Renal pelvis (tissue), 1 donor: ENCODE measurements at regions not wholly inside any gene's neighbourhood (a gene's known extent, or its start where the extent isn't known, plus 50 kb on each side); places are given as distances from the start of the nearest gene placed in this dataset.

Source experiments
- DNase-seq: peaks from one replicate; pipeline ENCODE4 v3.0.0-alpha.2; 2013

- no peak for DNase-seq
Observed at GRCh38 chr4:71932941-71933340, 98.9 kb upstream of the NPFFR2 start.

DNA sequence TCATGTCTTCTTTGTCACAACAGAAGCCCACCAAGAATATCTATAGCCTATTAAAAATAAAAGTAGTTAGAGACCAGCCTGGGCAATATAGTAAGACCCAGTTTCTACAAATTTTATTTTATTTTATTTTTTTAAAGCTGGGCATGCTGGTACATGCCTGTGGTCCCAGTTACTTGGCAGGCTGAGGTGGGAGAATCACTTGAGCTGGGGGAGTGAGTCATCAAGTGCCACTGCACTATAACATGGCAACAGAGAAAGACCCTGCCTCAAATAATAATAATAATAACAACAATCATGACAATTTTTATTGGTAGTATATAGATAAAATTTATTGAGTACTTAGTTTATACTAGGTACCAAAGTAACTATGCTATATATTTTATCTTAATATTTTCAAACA lies 93.0 kb upstream of the NPFFR2 start:
- no peak for DNase-seq

DNA sequence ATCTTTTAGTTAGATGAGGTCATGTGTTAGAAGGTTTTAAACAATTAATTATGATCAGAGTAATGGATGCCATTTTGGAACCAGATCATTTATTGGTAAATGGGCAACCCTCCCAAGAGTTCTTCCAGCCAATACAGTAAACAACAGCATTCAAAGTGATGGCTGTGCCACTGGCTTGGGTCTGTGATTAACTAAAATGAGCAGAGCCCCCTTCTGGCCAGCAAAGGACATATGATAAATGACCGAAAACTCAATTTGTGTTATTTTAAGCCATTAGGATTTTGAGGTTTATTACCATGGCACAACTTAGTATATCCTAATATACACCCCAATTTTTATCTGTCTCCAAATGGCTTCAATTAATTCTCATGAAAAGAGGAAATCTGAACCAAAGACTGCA lies 90.8 kb upstream of the NPFFR2 start:
- peak; percentile 16 for DNase-seq

DNA sequence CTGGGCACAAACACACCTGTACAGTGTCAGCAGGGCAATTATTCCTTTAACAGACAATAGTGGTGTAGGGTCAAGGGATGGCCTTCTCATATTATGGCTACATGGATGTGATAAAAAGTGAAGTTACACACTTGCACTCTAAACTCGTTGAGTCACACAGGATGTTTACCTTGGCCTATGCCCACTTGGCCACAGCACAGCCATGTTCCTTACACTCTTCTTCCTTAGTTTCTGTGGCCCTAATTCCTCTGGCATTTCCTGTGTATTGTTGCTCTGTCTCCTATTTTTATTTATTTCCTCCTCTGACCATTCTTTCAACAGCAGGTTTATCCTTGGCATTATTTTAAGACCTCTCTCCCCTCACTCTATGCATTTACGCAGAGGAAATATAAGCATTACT lies 86.8 kb upstream of the NPFFR2 start:
- no peak for DNase-seq

DNA sequence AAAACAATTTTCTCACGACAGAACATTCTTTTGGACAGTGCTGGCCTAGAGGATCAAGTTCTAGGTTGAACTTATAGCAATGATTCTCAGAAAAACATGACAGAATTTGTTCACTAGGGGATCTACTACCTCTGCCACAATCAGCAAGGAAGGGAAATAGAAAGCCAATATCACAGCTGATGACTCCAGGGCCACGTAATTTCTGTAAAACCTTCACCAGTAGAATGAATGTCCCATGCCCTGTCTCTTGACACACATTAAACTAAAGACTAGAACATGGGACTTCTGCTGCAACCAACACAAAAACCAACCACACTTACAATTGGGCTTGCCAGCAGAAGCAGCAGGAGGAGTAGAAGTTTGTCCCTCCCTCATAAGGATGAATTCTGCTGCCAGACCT lies 86.0 kb upstream of the NPFFR2 start:
- DNase-seq = no peak

GRCh38 chr4:71958978-71959377 lies 72.8 kb upstream of the NPFFR2 start:
- no peak for DNase-seq

GRCh38 chr4:71962622-71963264 lies 69.1 kb upstream of the NPFFR2 start:
- DNase-seq = no peak

GRCh38 chr4:71974681-71975080 lies 57.1 kb upstream of the NPFFR2 start:
- no peak for DNase-seq

DNA sequence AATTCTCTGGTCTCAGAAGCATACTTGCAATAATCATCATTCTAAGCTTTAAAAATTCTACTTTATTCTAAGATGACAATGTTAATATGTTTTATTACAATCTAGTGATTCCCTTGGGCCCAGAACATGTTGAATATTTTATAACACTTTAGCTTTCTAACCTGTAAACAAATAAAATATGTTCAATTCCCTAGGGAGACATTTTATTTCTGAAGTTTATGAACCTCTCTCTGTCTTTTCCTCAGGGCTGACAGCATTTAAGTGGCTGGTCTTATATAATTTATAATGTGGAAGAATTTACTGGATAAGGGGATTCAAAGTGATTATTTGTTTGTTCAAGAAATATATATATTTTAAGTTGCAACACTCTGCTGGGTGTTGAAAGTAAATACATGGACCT lies 55.3 kb upstream of the NPFFR2 start:
- no peak for DNase-seq

DNA sequence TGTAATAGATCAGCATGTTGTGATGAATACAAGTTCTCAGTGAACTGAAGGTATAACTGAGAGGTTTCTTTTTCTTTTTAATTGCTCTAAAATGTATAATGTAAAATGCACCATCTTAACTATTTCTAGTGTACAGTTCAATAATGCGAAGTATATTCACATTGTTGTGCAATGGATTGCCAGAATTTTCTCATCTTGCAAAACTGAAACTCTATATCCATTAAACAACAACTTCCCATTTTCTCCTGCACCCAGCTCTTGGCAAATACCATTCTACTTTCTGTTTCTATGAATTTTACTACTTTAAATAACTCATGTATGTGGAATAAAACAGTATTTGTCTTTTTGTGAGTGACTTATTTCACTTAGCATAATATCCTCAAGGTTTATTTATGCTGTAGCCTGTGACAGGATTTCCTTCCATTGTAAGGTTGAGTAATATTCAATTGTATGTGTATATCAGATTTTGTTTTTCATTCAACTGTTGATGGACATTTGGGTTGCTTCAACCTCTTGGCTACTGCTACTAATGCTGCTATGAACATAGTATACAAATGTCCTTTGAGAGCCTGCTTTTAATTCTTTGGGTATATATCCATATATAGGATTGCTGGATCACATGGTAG lies 53.5 kb upstream of the NPFFR2 start:
- no peak for DNase-seq

DNA sequence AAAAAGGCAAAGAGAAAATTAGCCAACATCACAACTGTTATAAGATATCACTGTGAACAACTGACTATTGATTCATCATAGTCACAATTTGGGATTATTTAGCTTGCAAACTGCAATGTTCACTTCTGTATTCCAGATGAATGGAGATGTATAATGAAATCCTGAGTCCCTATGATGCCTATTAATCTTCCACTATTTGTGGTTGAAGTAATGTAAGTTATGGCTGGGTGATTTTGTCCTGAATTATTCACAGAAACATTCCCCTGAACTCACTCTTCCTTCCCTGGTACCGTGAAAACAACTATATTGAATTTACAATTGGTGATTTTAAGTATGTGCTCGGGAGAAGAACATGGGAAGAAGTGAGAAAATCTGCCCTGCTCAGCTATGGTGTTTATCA lies 50.8 kb upstream of the NPFFR2 start:
- DNase-seq = no peak
